ENCODE measurements at regions not wholly inside any gene's neighbourhood (a gene's known extent, or its start where the extent isn't known, plus 50 kb on each side); places are given as distances from the start of the nearest gene placed in this dataset.

DNA sequence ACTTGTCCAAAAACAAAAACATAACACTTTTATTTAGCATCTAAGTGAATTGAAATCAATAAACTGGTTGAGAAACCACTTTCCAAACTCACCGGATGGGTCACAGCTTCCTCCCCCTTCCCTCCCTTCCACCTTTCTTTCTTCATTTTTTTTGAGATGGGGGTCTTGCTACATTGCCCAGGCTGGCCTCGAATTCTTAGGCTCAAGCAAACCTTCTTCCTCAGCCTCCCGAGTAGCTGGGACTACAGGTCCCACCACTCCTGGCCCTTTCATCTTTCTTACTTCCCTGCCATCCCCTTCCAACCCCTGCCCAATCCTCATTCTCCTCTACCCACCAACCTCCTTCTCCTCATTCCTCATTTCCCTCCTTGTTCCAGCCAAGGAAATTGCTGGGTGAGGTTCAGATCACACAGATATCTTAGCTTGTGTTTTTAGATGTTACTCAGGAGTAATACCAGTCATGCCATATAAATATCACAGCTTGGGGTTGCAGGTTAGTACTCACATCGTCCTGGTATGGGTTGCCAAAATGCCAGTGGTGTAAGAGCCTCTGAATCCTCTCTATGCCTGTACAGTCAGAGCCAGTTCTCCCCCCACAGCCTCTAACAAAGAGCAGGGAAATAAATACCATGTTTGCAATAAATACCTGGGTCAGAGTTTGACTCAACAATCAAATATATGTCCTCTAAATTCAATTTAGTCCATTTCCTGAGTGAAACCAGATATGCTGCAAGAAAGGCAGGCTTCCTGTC, 132.7 kb upstream of the NDUFV2 start:
- DNase-seq (ENCODE audit: low read depth), result peak; percentile 18

DNA sequence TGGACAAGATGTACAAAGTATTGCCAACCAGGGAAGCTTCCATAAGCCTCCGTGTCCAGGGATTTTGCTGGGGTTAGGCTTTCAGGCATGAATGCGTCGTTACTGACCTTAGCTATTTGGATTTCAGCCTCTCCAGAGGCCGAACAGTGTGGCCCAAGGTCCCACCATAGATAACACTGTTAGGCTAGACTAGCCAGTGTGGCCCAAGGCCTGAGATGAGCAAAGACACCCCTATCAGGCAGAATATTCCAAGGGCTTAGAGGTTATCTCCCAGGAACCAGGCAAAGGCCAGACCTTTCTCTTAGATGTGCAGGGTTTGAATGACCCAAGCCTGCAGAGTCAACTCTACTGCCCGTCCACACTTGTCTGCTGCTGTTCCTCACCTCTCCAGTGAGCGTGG, 131.7 kb upstream of the NDUFV2 start:
- no peak for DNase-seq (ENCODE audit: low read depth)

DNA sequence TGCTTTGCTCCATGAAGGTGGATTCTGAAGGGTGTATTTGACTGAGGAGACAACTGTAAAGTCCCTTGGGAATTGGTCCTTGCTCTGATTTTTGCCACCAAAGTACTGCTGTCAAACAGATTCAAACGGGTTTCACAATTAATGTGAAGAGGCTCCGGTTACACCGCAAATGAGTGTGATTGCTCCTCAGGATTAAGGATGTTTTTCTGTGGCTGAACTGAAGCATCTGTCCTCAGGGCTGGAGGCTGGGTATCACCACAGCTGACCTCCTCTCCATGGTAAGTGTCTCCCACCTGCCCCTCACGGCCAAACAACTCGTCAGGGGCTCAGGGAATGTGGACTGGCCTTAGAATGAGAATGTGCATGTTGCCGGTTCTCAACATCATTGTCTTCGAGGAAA, 130.4 kb upstream of the NDUFV2 start:
- no peak for DNase-seq (ENCODE audit: low read depth)

GRCh38 chr18:8974279-8974678, 128.2 kb upstream of the NDUFV2 start:
- DNase-seq (ENCODE audit: low read depth), result no peak

- DNase-seq (ENCODE audit: low read depth), result no peak
Measured at GRCh38 chr18:8974696-8975095, 127.8 kb upstream of the NDUFV2 start.

DNA sequence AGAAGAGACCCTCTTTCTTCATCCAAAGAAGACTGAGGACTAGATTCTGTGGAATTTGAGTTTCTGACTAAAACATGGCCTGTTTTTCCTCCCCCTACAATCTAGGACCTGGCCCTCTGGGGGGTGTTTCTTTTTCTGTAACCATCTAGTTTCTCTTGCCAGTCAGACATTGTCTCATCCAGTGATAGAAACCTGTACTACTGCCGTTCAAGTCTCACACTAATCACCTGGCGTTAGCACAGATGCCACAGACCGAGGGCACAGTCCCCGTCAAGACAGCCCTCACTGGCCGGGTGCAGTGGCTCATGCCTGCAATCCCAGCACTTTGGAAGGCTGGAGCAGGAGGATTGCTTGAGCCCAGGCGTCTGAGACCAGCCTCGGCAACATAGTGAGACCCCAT, 126.9 kb upstream of the NDUFV2 start:
- DNase-seq (ENCODE audit: low read depth), result no peak

DNA sequence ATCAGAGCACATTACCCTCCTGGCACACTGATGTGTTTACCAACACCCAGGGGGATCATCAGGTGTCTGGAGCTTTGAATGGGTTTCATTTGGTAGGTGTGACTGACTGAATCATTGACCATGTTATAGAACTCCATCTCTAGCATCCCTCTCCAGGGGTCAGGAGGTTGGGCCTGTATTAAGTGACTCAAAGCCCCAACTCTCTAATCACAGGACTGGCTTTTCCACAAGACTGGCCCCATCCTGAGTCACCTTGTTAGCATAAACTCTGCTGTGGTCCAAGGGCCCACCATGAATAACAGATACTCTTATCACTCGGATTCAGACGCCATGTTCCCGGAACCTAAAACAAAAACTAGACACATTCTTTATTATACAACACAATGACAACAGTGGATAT, 125.9 kb upstream of the NDUFV2 start:
- DNase-seq (ENCODE audit: low read depth), result no peak

- no peak for DNase-seq (ENCODE audit: low read depth)
Measured at GRCh38 chr18:8977166-8977565, 125.3 kb upstream of the NDUFV2 start.

DNA sequence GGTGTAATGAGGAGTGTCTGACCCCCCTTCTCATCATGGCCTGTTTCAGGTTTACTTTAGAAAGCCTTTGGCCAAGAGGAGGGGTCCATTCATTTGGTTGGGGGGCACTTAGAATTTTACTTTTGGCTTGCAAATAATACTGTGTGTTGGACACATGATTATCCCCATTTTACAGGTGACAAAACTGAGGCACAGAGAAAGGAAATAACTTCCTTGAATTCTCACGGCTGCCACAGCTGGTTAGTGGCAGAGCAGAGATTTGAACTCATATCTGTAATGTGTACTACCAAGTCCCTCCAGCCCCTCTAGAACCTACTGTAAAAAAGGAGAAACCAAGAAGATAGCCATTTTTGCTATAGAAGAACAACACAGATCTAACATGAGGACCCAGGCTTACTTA, 124.8 kb upstream of the NDUFV2 start:
- no peak for DNase-seq (ENCODE audit: low read depth)

- no peak for DNase-seq (ENCODE audit: low read depth)
Measured at GRCh38 chr18:8978394-8978793, 124.1 kb upstream of the NDUFV2 start.

GRCh38 chr18:8979258-8979988, 123.1 kb upstream of the NDUFV2 start:
- no peak for DNase-seq (ENCODE audit: low read depth)

DNA sequence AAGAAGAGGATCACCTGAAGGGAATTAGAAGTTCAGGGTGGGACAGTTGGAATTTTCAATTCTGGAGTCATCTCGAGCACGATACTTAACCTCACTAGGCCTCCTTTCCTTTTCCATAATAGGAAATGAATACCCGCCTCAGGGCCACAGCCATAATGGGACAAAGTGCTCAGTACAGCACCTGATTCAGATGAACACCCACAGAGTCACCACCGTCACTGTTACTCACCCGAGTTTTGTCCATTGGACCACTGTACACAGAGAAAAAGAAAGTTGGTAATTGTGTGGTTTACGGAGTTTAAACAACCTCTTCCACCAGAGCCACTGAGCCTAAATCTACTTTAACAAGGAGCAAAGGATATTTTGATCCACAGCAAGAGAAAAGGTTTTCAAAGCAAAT, 122.0 kb upstream of the NDUFV2 start:
- DNase-seq (ENCODE audit: low read depth), result no peak

GRCh38 chr18:8980918-8981317, 121.6 kb upstream of the NDUFV2 start:
- no peak for DNase-seq (ENCODE audit: low read depth)

- peak; percentile 66 for DNase-seq (ENCODE audit: low read depth)
Measured at GRCh38 chr18:8982416-8983183, 119.9 kb upstream of the NDUFV2 start.

GRCh38 chr18:8983195-8983594, 119.3 kb upstream of the NDUFV2 start:
- DNase-seq (ENCODE audit: low read depth), result no peak

DNA sequence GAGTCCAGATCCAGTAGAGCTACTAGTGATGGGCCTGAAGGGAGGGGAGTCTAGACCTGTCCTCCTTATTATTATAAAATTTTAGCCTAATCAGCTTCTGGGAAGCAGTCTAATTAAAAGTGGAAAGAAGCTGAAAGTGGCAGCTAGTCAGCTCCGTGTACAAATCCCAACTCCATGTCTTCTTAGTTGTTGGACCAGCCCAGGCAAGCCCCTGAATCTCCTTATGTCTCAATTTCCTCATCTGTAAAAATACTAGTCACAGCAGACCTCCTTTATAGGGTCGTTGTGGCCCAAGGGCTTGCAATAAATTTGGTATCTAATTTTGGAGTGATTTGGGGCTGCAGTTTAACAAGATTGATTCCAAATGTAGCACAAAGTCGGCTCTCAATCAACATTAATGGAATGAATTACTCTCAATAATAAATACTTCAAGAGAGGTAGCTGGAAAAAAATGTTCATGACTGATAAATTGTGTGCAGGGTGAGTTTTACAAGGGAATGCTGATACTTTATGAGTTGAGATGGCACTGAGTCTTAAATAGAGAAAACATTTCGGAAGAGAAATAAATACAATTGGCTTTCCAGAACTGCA, 118.3 kb upstream of the NDUFV2 start:
- no peak for DNase-seq (ENCODE audit: low read depth)

DNA sequence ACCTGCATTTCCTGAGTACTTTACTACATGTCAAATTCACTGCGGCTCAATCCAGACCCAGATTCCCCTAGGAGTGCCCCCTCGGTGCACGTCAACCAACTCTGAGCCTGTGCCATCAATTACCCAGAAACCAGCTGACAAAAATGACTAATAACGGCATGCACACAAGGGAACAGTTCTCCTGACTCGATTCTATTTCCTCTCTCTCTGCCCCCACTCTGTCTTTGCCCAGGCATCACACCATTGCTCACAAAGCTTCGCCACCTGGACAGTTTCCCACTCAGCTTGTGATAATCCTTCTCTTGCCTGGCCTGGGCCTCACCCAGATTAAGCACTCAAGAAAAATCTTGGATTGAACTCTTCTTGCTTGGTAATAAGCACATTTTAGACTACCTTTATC, 115.3 kb upstream of the NDUFV2 start:
- DNase-seq (ENCODE audit: low read depth), result peak; percentile 27

- DNase-seq (ENCODE audit: low read depth), result peak; percentile 55
Measured at GRCh38 chr18:8988260-8988871, 114.1 kb upstream of the NDUFV2 start.

- no peak for DNase-seq (ENCODE audit: low read depth)
Measured at GRCh38 chr18:8989017-8989416, 113.5 kb upstream of the NDUFV2 start.

DNA sequence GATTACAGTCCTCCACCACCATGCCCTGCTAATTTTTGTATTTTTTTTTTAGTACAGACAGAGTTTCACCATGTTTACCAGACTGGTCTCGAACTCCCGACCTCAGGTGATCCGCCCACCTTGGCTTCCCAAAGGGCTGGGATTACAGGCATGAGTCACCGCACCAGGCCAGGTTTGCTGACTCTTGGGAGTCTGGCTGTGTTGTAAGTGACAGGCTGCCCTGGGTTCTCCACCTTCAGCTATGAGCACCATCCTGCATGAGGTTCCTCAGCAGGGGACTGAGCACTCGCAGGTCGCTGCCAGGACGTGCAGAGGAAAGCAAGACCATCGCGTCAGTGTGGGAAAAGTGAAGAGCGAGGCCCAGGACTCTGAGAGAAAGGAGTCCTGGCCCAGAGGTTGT, 112.6 kb upstream of the NDUFV2 start:
- peak; percentile 8 for DNase-seq (ENCODE audit: low read depth)

DNA sequence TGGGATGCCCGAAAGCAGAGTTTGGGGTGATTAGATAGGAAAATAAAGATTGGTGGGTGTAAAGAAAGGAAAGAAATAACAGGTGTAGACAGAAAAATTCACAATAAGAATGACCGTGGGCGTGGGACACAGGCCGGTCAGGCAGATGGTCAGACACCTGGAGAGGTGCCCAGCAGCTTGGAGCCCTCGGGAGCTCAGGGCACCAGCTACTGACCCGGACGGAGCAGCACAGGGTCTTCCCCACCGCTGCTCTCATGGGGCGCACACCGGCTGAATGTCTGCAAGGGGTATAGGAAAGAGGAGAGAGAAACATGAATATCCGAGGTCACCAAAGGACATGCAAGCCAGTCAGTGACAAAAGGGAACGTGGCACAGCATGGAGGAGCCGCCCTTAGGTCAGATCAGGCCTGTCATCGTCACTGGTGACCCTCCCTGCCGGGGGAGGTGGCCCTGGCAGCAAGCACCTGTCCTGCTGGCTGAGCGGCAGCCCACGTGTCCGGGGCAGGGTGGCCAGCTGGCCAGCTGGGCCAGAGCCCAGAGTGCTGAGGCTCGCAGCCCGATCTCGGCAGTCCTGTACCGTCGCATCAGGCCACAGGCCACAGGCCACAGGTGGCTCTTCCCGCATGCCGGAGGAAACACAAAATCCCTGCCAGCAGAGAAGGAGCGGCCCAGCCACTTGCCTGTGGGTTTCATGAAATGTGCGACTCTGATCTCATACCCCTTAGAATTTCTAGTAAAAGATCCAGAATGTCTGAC, 112.0 kb upstream of the NDUFV2 start:
- DNase-seq (ENCODE audit: low read depth), result no peak
